CD4-positive, alpha-beta memory T cell (primary cell): ENCODE measurements at regions not wholly inside any gene's neighbourhood (a gene's known extent, or its start where the extent isn't known, plus 50 kb on each side); places are given as distances from the start of the nearest gene placed in this dataset.
"Not testable (repeated sequence)": the region's sequence is repeated elsewhere in the genome, so short reads cannot be mapped to it uniquely, and the experiment has no call there.

Experiments used
- CTCF ChIA-PET: fragments of 350-600 bp; sonication (Branson Sonifier 250); formaldehyde crosslinking; loops from one replicate; lab custom pipeline; 2021; ENCODE audit warnings: inconsistent platforms; ENCODE audit not compliant: partially characterized antibody; lab: Charles Lee
- POLR2A ChIA-PET: fragments of 350-600 bp; sonication (Branson Sonifier 250); formaldehyde crosslinking; loops from one replicate; lab custom pipeline; 2021; ENCODE audit not compliant: partially characterized antibody; lab: Charles Lee
- DNase-seq, 5 donors: peaks; one replicate each; pipeline versions ENCODE4 v3.0.0 to v3.0.0-alpha.2; 2020 to 2022; ENCODE audit warnings: mixed read lengths in 1 of 5
- H3K27ac ChIP-seq: one replicate; pipeline ENCODE4 v1.7.0; 2013; ENCODE audit warnings: low read depth, low read length
- H3K27me3 ChIP-seq: 2 replicates; pipeline ENCODE4 v1.7.0; 2013; ENCODE audit warnings: mild to moderate bottlenecking, low read length, moderate library complexity; ENCODE audit not compliant: insufficient read depth
- H3K36me3 ChIP-seq: 2 replicates; pipeline ENCODE4 v1.7.0; 2013; ENCODE audit warnings: mild to moderate bottlenecking, low read length, moderate library complexity; ENCODE audit not compliant: insufficient read depth
- H3K4me1 ChIP-seq: 2 replicates; pipeline ENCODE4 v1.7.0; 2013; ENCODE audit warnings: mild to moderate bottlenecking, low read length, moderate library complexity; ENCODE audit not compliant: insufficient read depth
- H3K4me3 ChIP-seq, 2 donors: one replicate each; pipeline ENCODE4 v1.7.0; 2013; ENCODE audit warnings: low read length in 2 of 2, mild to moderate bottlenecking in 1 of 2
- H3K9me3 ChIP-seq, 2 donors: one replicate each; pipeline ENCODE4 v1.7.0; 2013; ENCODE audit warnings: low read length in 2 of 2, control low read depth in 1 of 2; ENCODE audit not compliant: control insufficient read depth in 1 of 2
- H3K27ac Mint-ChIP-seq, 7 donors: one replicate each; pipeline ENCODE4 v1.8.0; 2020 to 2021; ENCODE audit warnings: mixed read lengths in 7 of 7, mild to moderate bottlenecking in 6 of 7, inconsistent platforms in 3 of 7, moderate library complexity in 3 of 7
- H3K27me3 Mint-ChIP-seq, 2 donors: one replicate each; pipeline ENCODE4 v1.8.0; 2020 to 2021; ENCODE audit warnings: mixed read lengths in 2 of 2
- H3K36me3 Mint-ChIP-seq, 2 donors: one replicate each; pipeline ENCODE4 v1.8.0; 2020 to 2021; ENCODE audit warnings: mixed read lengths in 2 of 2, inconsistent platforms in 1 of 2, mild to moderate bottlenecking in 1 of 2
- H3K4me1 Mint-ChIP-seq, 4 donors: one replicate each; pipeline ENCODE4 v1.8.0; 2020 to 2021; ENCODE audit warnings: mixed read lengths in 4 of 4, mild to moderate bottlenecking in 1 of 4
- H3K4me3 Mint-ChIP-seq, 8 donors: one replicate each; pipeline ENCODE4 v1.8.0; 2020 to 2021; ENCODE audit warnings: mixed read lengths in 8 of 8, mild to moderate bottlenecking in 7 of 8, moderate library complexity in 6 of 8, inconsistent platforms in 3 of 8
- H3K9me3 Mint-ChIP-seq, 8 donors: one replicate each; pipeline ENCODE4 v1.8.0; 2020 to 2021; ENCODE audit warnings: mixed read lengths in 8 of 8, mild to moderate bottlenecking in 5 of 8, inconsistent platforms in 3 of 8, moderate library complexity in 1 of 8
- intact Hi-C: fragments of 100-400 bp; cut with micrococcal nuclease; formaldehyde crosslinking; loops from one replicate; pipeline ENCODE4 v1.15.1; 2023

DNA sequence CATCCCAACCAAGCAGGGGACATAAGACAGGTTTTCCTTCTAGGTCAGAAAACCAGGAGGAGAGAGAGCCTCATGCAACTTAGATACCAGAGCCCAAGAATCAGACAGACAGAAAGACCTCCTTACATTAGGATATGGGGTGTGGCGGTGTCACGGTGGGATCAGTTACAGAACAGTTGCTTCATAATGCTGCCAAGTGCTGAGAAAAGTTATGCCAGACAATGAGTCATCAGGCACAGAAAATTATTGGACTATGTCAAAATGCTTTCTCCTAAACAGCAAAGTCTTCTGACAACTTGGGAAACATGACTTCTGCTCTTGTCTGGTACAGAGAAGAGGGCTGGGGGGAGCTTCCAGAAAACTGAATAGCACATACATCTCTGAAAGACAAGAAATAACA is 1120.2 kb upstream of the TMPRSS15 start:
- Histone ChIP-seq H3K27me3 (no peaks in the 10 kb centered on the region), H3K27ac (no peak overlapping the region), H3K4me1 (no peaks in the 10 kb centered on the region), H3K9me3 (no peaks in the 10 kb centered on the region), H3K4me3 (no peak overlapping the region), H3K36me3 (no peaks in the 10 kb centered on the region)
- DNase-seq, result no peak
- no peaks in the 10 kb centered on the region for H3K36me3 Mint-ChIP-seq
- peaks cover 0 to 21% (median 8%) of the 10 kb centered on the region in 8 donors for H3K9me3 Mint-ChIP-seq
- POLR2A ChIA-PET, result no interaction called here
- intact Hi-C loops, result no loop called here
- H3K27me3 Mint-ChIP-seq, result no peaks in the 10 kb centered on the region
- CTCF ChIA-PET, result no interaction called here
- H3K4me3 Mint-ChIP-seq, result no peak overlapping the region
- H3K27ac Mint-ChIP-seq, result no peak overlapping the region
- H3K4me1 Mint-ChIP-seq, result no peaks in the 10 kb centered on the region

- POLR2A ChIA-PET, result no interaction called here
- H3K27me3 ChIP-seq, result no peaks in the 10 kb centered on the region
These were observed 1125.4 kb upstream of the TMPRSS15 start for GRCh38 chr21:19529031-19529430.

DNA sequence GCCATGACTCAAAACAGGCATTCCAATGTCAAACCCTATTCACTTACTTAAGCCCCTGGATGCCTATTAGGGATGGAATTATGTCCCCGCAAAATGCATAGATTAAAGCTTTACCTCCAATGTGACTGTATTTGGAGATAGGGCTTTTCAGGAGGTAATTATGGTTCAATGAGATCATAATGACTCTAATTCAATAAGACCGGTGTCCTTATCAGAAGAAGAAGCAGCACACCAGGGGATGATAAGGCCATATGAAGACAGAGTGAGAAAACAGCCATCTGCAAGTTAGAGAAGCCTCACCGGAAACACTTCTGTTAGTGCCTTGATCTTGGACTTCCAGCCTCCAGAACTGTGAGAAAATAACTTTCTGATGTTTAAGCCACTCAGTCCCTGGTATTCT is 1131.8 kb upstream of the TMPRSS15 start:
- no peaks in the 10 kb centered on the region for H3K4me1 ChIP-seq
- H3K9me3 ChIP-seq, result no peaks in the 10 kb centered on the region
- Mint-ChIP-seq H3K27ac (no peak overlapping the region), H3K27me3 (no peaks in the 10 kb centered on the region), H3K4me3 (no peak overlapping the region), H3K36me3 (no peaks in the 10 kb centered on the region), H3K4me1 (peaks cover 0 to 2% (median 0%) of the 10 kb centered on the region in 4 donors), H3K9me3 (peaks cover 0 to 13% (median 7%) of the 10 kb centered on the region in 8 donors)
- intact Hi-C loops, result no loop called here
- no peak overlapping the region for H3K27ac ChIP-seq
- H3K36me3 ChIP-seq, result no peaks in the 10 kb centered on the region
- DNase-seq, result no peak
- ChIA-PET POLR2A (no interaction called here), CTCF (no interaction called here)
- H3K27me3 ChIP-seq, result no peaks in the 10 kb centered on the region
- no peak overlapping the region for H3K4me3 ChIP-seq

More at GRCh38 chr21:19529031-19529430, 1125.4 kb upstream of the TMPRSS15 start:
- Histone ChIP-seq H3K9me3 (no peaks in the 10 kb centered on the region), H3K4me1 (no peaks in the 10 kb centered on the region), H3K4me3 (no peak overlapping the region), H3K36me3 (no peaks in the 10 kb centered on the region), H3K27ac (no peak overlapping the region)
- no peaks in the 10 kb centered on the region for H3K27me3 Mint-ChIP-seq
- H3K27ac Mint-ChIP-seq, result no peak overlapping the region
- intact Hi-C loops, result no loop called here
- no peak overlapping the region for H3K4me3 Mint-ChIP-seq
- H3K4me1 Mint-ChIP-seq, result no peaks in the 10 kb centered on the region
- peaks cover 0 to 12% (median 6%) of the 10 kb centered on the region in 8 donors for H3K9me3 Mint-ChIP-seq
- H3K36me3 Mint-ChIP-seq, result no peaks in the 10 kb centered on the region
- CTCF ChIA-PET, result no interaction called here
- no peak for DNase-seq

- Mint-ChIP-seq H3K27me3 (no peaks in the 10 kb centered on the region), H3K36me3 (no peaks in the 10 kb centered on the region), H3K9me3 (peaks cover 0 to 14% (median 7%) of the 10 kb centered on the region in 8 donors), H3K4me3 (no peak overlapping the region), H3K4me1 (peaks cover 0 to 2% (median 0%) of the 10 kb centered on the region in 4 donors), H3K27ac (no peak overlapping the region)
- Histone ChIP-seq H3K9me3 (no peaks in the 10 kb centered on the region), H3K27me3 (no peaks in the 10 kb centered on the region), H3K27ac (no peak overlapping the region), H3K36me3 (no peaks in the 10 kb centered on the region), H3K4me1 (no peaks in the 10 kb centered on the region), H3K4me3 (no peak overlapping the region)
- intact Hi-C loops, result no loop called here
- POLR2A ChIA-PET, result no interaction called here
- CTCF ChIA-PET, result no interaction called here
- DNase-seq, result no peak
These were observed 1133.5 kb upstream of the TMPRSS15 start for GRCh38 chr21:19537116-19537515.

DNA sequence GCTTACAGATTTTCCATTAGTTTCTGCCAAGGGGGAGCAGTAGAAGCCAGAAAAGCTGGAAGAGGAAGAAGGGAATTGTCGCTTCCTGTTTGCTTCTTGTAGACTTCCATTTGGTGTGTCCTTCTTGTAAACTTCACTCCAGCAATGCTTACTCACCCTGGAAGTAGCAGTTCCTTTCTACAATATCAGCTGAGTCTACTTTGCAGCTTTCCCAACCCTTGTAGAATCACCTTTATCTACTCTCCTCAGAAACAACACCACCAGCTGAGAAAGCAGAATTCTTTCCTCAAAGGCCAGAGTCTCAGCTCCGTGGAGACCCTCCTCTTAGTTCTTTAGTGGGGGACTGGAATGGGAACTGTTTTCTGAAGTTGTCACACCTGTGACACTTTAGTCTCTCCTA is 1136.7 kb upstream of the TMPRSS15 start:
- H3K27me3 ChIP-seq, result no peaks in the 10 kb centered on the region
- peaks cover 0 to 28% (median 17%) of the 10 kb centered on the region in 8 donors for H3K9me3 Mint-ChIP-seq
- no peaks in the 10 kb centered on the region for H3K36me3 ChIP-seq
- peaks cover 0 to 2% (median 0%) of the 10 kb centered on the region in 4 donors for H3K4me1 Mint-ChIP-seq
- DNase-seq, result no peak
- no peak overlapping the region for H3K4me3 Mint-ChIP-seq
- no peak overlapping the region for H3K4me3 ChIP-seq
- no peaks in the 10 kb centered on the region for H3K27me3 Mint-ChIP-seq
- H3K4me1 ChIP-seq, result no peaks in the 10 kb centered on the region
- H3K9me3 ChIP-seq, result no peaks in the 10 kb centered on the region
- POLR2A ChIA-PET, result no interaction called here
- no peak overlapping the region for H3K27ac Mint-ChIP-seq
- no peaks in the 10 kb centered on the region for H3K36me3 Mint-ChIP-seq
- no peak overlapping the region for H3K27ac ChIP-seq
- CTCF ChIA-PET, result no interaction called here
- intact Hi-C loops, result no loop called here

DNA sequence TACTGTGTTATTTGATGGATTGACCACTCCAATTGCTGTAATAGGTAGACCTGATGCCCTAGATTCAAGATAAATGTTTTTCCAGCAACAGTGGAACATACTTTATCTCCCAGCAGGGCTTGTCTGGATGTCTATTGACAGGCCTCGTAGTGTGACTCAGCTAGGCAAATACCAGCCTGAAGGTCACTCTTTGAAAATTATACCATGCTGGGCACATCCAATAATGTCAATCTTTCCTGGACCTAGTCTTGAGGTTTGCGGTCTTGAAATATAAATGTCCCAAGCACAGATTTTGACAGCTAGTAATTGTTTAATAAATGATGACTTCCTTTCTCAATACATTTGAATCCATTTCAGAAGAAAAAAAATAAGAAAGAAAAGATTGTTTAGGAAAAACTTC is 1138.0 kb upstream of the TMPRSS15 start:
- H3K4me1 ChIP-seq, result no peaks in the 10 kb centered on the region
- no peaks in the 10 kb centered on the region for H3K9me3 ChIP-seq
- no peak for DNase-seq
- H3K36me3 ChIP-seq, result no peaks in the 10 kb centered on the region
- Mint-ChIP-seq H3K27ac (no peak overlapping the region), H3K4me3 (no peak overlapping the region), H3K4me1 (peaks cover 0 to 2% (median 0%) of the 10 kb centered on the region in 4 donors), H3K9me3 (peaks cover 1 to 32% (median 21%) of the 10 kb centered on the region in 8 donors), H3K36me3 (no peaks in the 10 kb centered on the region), H3K27me3 (no peaks in the 10 kb centered on the region)
- ChIA-PET POLR2A (no interaction called here), CTCF (no interaction called here)
- no peak overlapping the region for H3K27ac ChIP-seq
- intact Hi-C loops, result no loop called here
- no peak overlapping the region for H3K4me3 ChIP-seq
- H3K27me3 ChIP-seq, result no peaks in the 10 kb centered on the region

- H3K27ac ChIP-seq, H3K9me3 ChIP-seq, H3K27me3 ChIP-seq, H3K36me3 Mint-ChIP-seq, H3K27me3 Mint-ChIP-seq, H3K4me3 Mint-ChIP-seq, CTCF ChIA-PET, H3K4me1 ChIP-seq, POLR2A ChIA-PET, H3K36me3 ChIP-seq, DNase-seq, H3K27ac Mint-ChIP-seq, intact Hi-C loops, H3K4me1 Mint-ChIP-seq, H3K4me3 ChIP-seq: not testable (repeated sequence)
- peaks cover 2 to 36% (median 21%) of the 10 kb centered on the region in 8 donors for H3K9me3 Mint-ChIP-seq
These were observed 1140.9 kb upstream of the TMPRSS15 start for GRCh38 chr21:19544493-19544892.
